Aorta (tissue), 5 donors: ENCODE measurements at regions not wholly inside any gene's neighbourhood (a gene's known extent, or its start where the extent isn't known, plus 50 kb on each side); places are given as distances from the start of the nearest gene placed in this dataset.
A peak's percentile ranks its signal among the peaks of the same experiment; 100 is the strongest.

Experiments used
- ATAC-seq: fragments of 200-7000 bp; cut with Tn5 transposase; one replicate; pipeline ENCODE4 v1.9.1; 2022; ENCODE audit warnings: moderate library complexity; ENCODE audit not compliant: low FRiP score
- DNase-seq, 2 donors: peaks; one replicate each; pipeline ENCODE4 v3.0.0-alpha.2; 2020
- H3K27ac ChIP-seq, 2 donors: one replicate each; pipeline ENCODE4 v1.5.1; 2013; ENCODE audit warnings: low read length in 2 of 2, mild to moderate bottlenecking in 2 of 2, moderate library complexity in 2 of 2, control low read depth in 1 of 2, inconsistent platforms in 1 of 2, low read depth in 1 of 2
- H3K27me3 ChIP-seq, 2 donors: one replicate each; pipeline ENCODE4 v1.6.1; 2013; ENCODE audit warnings: control low read depth in 1 of 2, low read length in 1 of 2, mild to moderate bottlenecking in 1 of 2, moderate library complexity in 1 of 2; ENCODE audit not compliant: insufficient read depth in 2 of 2, control insufficient read depth in 1 of 2
- H3K36me3 ChIP-seq, 2 donors: one replicate each; pipeline ENCODE4 v1.6.1; 2013; ENCODE audit warnings: control low read depth in 1 of 2, low read length in 1 of 2, mild to moderate bottlenecking in 1 of 2; ENCODE audit not compliant: insufficient read depth in 2 of 2, control insufficient read depth in 1 of 2
- H3K4me1 ChIP-seq, 2 donors: one replicate each; pipeline ENCODE4 v1.6.1; 2013; ENCODE audit warnings: low read length in 2 of 2, control low read depth in 1 of 2, mild to moderate bottlenecking in 1 of 2, moderate library complexity in 1 of 2; ENCODE audit not compliant: insufficient read depth in 2 of 2, control insufficient read depth in 1 of 2
- H3K4me3 ChIP-seq, 2 donors: one replicate each; pipeline ENCODE4 v1.5.1; 2013; ENCODE audit warnings: low read length in 2 of 2, control low read depth in 1 of 2, mild to moderate bottlenecking in 1 of 2
- H3K9me3 ChIP-seq: one replicate; pipeline ENCODE4 v1.6.1; 2013; ENCODE audit warnings: mild to moderate bottlenecking, low read length; ENCODE audit not compliant: control insufficient read depth
- WGBS, 2 donors: extraction: QIAGEN DNeasy Blood & Tissue Kit; methylation state at CpG; one replicate each; pipeline ENCODE4 v1.1.7; 2013; 5-methylcytosine and 5-hydroxymethylcytosine counted together
- intact Hi-C, 2 donors: fragments of 100-400 bp; cut with DNase I; formaldehyde crosslinking; loops; one replicate each; pipeline versions ENCODE4 v1.14.2 to v1.15.0; 2022
- donor health status: healthy with polysubstance abuse.
- donor health status: Bipolar disorder and iron deficiency.
- donor health status: DM: no; HTN: no; CAD: no.
- donor health status: DM: no; HTN: no; CAD: no.
- donor health status: DM: yes; HTN: yes; CAD: no.

DNA sequence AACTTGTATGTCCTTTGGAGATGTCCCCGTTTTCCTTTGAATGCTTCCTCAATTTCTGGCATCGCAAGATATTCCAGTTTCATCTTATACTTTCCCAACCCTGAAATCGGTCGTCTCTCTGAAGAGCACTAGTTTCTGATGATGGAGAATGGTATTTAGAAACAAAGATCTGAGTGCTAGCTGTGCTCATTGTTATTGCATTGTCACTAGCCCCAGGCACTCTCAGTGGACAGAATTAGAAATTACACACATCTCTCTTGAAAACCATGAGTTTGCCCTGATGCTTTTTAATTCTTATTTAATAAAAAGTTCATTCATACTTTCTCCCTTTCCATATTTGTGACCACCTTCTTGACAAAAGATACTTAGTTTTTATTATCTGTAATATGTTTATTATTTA, 67.7 kb downstream of the C9orf152 start:
- WGBS, 2 donors: 85 to 87% methylated on average over 4 of the region's 4 CpGs
- DNase-seq: no peak
- H3K4me3 ChIP-seq: no peak overlapping the region
- intact Hi-C loops: no loop called here
- H3K27ac ChIP-seq: no peak overlapping the region
- peaks cover 3 to 12% of the 10 kb centered on the region in 2 donors for H3K4me1 ChIP-seq
- ATAC-seq: no peak
- H3K36me3 ChIP-seq: peaks cover 0 to 5% of the 10 kb centered on the region in 2 donors
- no peaks in the 10 kb centered on the region for H3K9me3 ChIP-seq
- no peaks in the 10 kb centered on the region for H3K27me3 ChIP-seq

DNA sequence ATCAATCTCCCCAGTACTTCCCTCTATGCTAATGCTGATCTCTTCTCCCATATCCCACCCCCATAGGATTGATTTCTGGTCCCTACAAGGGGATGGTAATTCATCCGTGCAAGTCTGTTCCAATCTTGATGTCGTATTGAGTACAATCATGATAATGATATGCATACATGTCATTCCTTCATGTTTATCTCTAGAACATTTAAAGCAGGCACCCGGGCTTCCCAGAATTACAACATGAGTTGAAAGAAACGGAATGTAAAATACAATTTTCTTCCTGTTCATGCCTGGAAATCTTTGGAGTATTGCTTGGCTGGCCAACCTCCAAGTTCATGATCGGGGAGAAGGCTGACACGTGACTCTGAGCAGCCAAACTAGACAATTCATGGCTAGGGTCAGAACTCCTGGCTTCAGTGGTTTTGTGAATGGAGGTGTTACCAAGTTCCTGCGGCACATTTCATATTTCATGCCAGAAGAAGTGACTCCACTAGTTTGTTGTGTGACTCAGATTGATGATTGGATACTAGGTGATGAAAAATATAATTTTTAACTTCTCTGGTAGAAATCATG, 66.6 kb downstream of the C9orf152 start:
- 1 to 5% methylated on average over 7 of the region's 7 CpGs for WGBS, 2 donors
- intact Hi-C loops: no loop called here
- DNase-seq: peak; percentile 81 to 83
- Histone ChIP-seq H3K4me1 (peaks cover 6 to 13% of the 10 kb centered on the region in 2 donors), H3K36me3 (peaks cover 0 to 5% of the 10 kb centered on the region in 2 donors), H3K9me3 (no peaks in the 10 kb centered on the region), H3K4me3 (no peak overlapping the region), H3K27me3 (no peaks in the 10 kb centered on the region), H3K27ac (peak overlapping the region in 1 of 2 donors; percentile 31)
- peak; percentile 71 for ATAC-seq

DNA sequence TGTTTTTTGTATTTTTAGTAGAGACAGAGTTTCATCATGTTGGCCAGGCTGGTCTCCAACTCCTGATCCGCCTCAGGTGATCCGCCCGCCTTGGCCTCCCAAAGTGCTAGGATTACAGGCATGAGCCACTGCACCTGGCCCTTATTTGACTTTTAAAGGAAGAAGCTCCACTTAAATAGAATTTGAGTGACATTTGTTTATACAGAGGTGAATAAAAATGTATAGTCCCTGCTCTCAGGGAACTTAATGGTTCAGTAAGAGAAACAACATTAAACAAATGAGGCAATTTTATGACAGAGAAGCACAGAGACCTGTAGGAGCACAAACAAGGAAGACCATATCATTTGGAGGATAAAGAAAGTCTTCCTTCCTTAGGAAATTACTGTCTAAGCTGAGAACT, 65.7 kb downstream of the C9orf152 start:
- Histone ChIP-seq H3K4me3 (no peak overlapping the region), H3K4me1 (peaks cover 6 to 13% of the 10 kb centered on the region in 2 donors), H3K27ac (no peak overlapping the region), H3K27me3 (no peaks in the 10 kb centered on the region), H3K36me3 (peaks cover 0 to 5% of the 10 kb centered on the region in 2 donors), H3K9me3 (no peaks in the 10 kb centered on the region)
- ATAC-seq (no peak), DNase-seq (no peak)
- WGBS, 2 donors: 94 to 95% methylated on average over 3 of the region's 3 CpGs
- intact Hi-C loops: no loop called here

DNA sequence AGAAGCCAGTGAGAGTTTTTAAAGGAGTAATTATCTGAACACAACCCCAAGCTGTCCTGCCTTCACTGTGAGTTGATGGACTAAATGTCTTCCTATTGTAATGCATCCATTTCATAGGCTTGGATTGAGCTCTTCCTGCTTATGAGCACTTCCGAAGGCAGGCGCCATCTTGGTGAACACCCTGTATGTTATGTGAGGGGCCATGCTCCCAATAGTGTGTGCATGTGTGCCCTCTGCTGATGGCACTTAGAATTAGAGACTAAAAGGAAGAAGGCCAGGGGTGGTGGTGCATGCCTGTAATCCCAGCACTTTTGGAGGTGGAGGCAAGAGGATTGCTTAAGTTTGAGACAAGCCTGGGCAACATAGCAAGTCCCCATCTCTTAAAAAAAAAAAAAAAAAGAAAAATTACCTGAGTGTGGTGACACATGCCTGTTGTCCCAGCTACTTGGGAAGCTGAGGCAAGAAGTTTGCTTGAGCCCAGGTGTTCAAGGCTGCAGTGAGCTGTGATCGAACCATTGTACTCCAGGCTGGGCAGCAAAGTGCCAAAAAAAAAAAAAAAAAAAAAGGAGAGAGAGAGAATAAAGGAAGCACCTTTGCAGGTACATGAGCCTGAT, 65.0 kb downstream of the C9orf152 start:
- peak overlapping the region in 1 of 2 donors; percentile 62 for H3K27ac ChIP-seq
- peaks cover 0 to 3% of the 10 kb centered on the region in 2 donors for H3K36me3 ChIP-seq
- no peaks in the 10 kb centered on the region for H3K9me3 ChIP-seq
- no peak overlapping the region for H3K4me3 ChIP-seq
- 66 to 68% methylated on average over 3 of the region's 3 CpGs for WGBS, 2 donors
- peaks cover 6 to 13% of the 10 kb centered on the region in 2 donors for H3K4me1 ChIP-seq
- no peaks in the 10 kb centered on the region for H3K27me3 ChIP-seq
- intact Hi-C loops: no loop called here
- ATAC-seq (no peak), DNase-seq (no peak)

DNA sequence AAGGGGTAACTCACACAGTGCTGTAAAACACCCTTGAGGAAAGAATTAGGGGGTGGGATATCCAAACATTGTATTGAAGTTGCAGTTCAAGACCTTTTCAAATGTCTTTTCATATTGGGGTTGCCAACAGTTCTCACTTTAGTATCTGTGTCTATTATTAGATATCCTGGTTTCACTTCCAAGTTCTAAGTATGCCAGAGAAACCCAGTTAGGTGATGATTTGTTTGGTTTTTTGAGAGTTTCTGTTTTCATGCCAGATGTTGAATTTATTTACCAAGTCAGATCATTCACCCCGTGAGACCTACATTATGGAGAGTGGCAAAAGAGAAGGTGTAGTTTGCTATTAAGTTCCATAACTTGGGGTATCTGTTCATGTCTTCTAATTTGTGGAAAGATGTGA, 64.5 kb downstream of the C9orf152 start:
- Histone ChIP-seq H3K4me1 (peaks cover 6 to 15% of the 10 kb centered on the region in 2 donors), H3K9me3 (no peaks in the 10 kb centered on the region), H3K4me3 (no peak overlapping the region), H3K27ac (no peak overlapping the region), H3K27me3 (no peaks in the 10 kb centered on the region), H3K36me3 (peaks cover 0 to 2% of the 10 kb centered on the region in 2 donors)
- ATAC-seq: no peak
- intact Hi-C loops: no loop called here
- no peak for DNase-seq
- 7 to 8% methylated on average over 1 of the region's 1 CpG for WGBS, 2 donors

DNA sequence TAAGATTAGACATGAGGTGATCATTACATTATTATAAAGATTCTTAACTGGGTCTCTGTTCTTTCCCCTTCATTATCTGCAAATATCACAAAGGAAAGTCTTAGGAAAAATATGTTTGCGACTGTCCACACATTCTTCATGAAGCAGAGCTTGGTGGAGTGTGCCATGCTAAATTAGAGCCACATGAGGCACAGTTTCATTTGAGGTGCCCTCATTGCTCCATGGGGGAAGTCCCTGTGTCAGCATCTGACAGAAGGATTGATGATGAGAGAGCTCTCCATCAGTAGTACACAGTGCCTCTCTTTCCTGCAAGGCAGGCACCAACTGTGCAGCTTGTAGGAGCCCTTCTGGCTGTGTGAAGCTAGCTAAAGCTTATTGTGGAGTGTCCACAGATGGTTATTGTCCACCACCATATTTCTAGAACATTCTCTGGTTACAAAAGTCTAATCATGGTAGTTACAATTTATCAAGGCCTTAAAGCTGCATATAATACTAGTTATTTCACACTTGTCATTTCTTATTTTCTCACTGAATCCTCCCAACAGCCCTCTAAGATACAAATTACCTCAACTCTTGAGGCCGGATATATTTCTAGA, 63.9 kb downstream of the C9orf152 start:
- H3K9me3 ChIP-seq: no peaks in the 10 kb centered on the region
- WGBS, 2 donors: 45 to 58% methylated on average over 2 of the region's 2 CpGs
- ATAC-seq (no peak), DNase-seq (no peak)
- H3K4me1 ChIP-seq: peaks cover 10 to 18% of the 10 kb centered on the region in 2 donors
- H3K27ac ChIP-seq: peak overlapping the region in 1 of 2 donors; percentile 36
- H3K27me3 ChIP-seq: no peaks in the 10 kb centered on the region
- no peak overlapping the region for H3K4me3 ChIP-seq
- H3K36me3 ChIP-seq: no peaks in the 10 kb centered on the region
- intact Hi-C loops: no loop called here

DNA sequence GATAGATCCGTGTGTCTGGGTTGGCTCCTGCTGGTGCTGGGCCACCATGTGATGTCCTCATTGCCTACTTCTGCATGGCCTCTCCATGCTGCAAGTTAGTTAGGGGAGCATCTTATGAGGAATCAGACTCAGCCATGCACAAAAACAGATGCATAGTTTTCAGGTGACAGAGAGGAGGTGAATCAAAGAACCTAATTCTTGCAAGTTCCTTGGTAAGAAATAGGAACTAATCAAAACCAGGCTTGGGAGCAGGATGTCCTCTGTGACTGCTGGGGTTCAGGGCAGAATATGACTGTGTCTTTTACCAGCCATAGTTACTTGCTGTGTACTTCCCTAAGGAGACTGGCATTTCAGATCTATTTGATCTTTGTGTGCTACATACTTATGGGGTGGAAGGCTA, 61.6 kb downstream of the C9orf152 start:
- Histone ChIP-seq H3K36me3 (no peaks in the 10 kb centered on the region), H3K4me3 (no peak overlapping the region), H3K27me3 (no peaks in the 10 kb centered on the region), H3K27ac (no peak overlapping the region), H3K4me1 (peaks cover 12 to 17% of the 10 kb centered on the region in 2 donors), H3K9me3 (peaks cover 2% of the 10 kb centered on the region)
- no peak for ATAC-seq
- WGBS, 2 donors: 30 to 34% methylated on average over 1 of the region's 1 CpG
- intact Hi-C loops: no loop called here
- no peak for DNase-seq

DNA sequence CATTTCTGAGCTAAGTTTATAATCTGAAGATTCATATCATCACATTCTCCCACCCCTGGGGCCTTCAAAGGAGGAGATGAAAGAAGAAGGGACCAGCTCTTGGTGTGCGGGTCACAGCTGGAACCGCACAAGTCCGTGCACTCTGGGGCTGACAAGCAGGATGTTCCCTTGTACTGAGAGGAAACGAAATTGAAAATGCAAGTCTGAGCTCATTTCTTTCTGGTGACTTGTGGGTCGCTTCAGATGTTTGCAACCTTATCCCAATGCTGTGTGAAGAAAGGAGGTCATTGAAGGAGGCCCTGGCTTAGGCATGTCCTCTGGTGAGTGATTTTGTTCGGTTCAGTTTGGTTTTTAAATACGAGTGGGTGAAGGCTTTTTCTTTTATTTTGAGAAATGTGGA, 59.6 kb downstream of the C9orf152 start:
- peak overlapping the region in 1 of 2 donors; percentile 62 for H3K27ac ChIP-seq
- ATAC-seq (peak; percentile 48), DNase-seq (no peak)
- H3K27me3 ChIP-seq: no peaks in the 10 kb centered on the region
- no peaks in the 10 kb centered on the region for H3K36me3 ChIP-seq
- H3K9me3 ChIP-seq: peaks cover 2% of the 10 kb centered on the region
- H3K4me1 ChIP-seq: peaks cover 9 to 12% of the 10 kb centered on the region in 2 donors
- intact Hi-C loops: no loop called here
- 41 to 44% methylated on average over 7 of the region's 7 CpGs for WGBS, 2 donors
- H3K4me3 ChIP-seq: no peak overlapping the region

DNA sequence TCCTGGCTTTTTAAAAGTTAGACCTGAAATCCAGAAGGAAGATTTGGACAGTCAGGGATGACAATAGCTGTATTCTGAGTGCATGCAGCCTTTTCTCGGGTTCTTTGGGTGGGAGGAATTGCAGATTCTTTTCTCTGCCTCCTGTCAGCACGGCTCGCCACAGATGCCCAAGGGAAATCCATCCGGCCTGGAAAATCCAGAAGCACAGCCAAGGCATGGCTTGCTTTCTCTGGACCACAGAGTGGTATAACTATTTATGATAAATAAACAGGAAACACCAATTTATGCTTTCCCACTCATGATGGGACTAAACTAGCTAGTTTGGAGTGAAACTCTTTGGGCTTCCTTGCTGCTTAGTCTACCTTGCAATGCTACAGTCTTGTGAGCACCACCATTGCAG, 59.1 kb downstream of the C9orf152 start:
- no peak for ATAC-seq
- Histone ChIP-seq H3K36me3 (no peaks in the 10 kb centered on the region), H3K4me1 (peaks cover 8 to 12% of the 10 kb centered on the region in 2 donors), H3K27ac (peak overlapping the region in 1 of 2 donors; percentile 25), H3K9me3 (peaks cover 2% of the 10 kb centered on the region), H3K27me3 (no peaks in the 10 kb centered on the region), H3K4me3 (no peak overlapping the region)
- intact Hi-C loops: no loop called here
- WGBS, 2 donors: 4 to 5% methylated on average over 4 of the region's 4 CpGs
- no peak for DNase-seq
